ENCODE measurements at regions not wholly inside any gene's neighbourhood (a gene's known extent, or its start where the extent isn't known, plus 50 kb on each side); places are given as distances from the start of the nearest gene placed in this dataset.

- no peak for TF ChIP-seq POLR2AphosphoS5 (IDR thresholded peaks at IDR 0.05; ENCODE audit: low read depth, low read length)
- no peak for TF ChIP-seq POLR2A (IDR thresholded peaks at IDR 0.05; ENCODE audit: low read depth, low read length)
- TF ChIP-seq TAF1 (IDR thresholded peaks at IDR 0.05; ENCODE audit: low read depth, low read length), result no peak
- no peak for TF ChIP-seq POU2F2 (IDR thresholded peaks at IDR 0.05; ENCODE audit: low read depth, low read length)
Measured at GRCh38 chr2:173751245-173751975, 213.8 kb downstream of the SP3 start.

All from GM12891 (cell line).